ENCODE measurements at regions not wholly inside any gene's neighbourhood (a gene's known extent, or its start where the extent isn't known, plus 50 kb on each side); places are given as distances from the start of the nearest gene placed in this dataset.

GRCh38 chr2:172313715-172314341 is 113.6 kb upstream of the ITGA6 start:
- no peak for TF ChIP-seq CTCF (conservative IDR thresholded peaks at IDR 0.05 in 1 of 2, IDR thresholded peaks at IDR 0.05 in 1 of 2; ENCODE audit: extremely low read depth in 1 of 2, insufficient read depth in 1 of 2, low read depth in 1 of 2, low read length in 2 of 2)
- TF ChIP-seq EZH2 (IDR thresholded peaks at IDR 0.05; ENCODE audit: borderline replicate concordance, low read length) = no peak
